ENCODE measurements at regions not wholly inside any gene's neighbourhood (a gene's known extent, or its start where the extent isn't known, plus 50 kb on each side); places are given as distances from the start of the nearest gene placed in this dataset.

DNA sequence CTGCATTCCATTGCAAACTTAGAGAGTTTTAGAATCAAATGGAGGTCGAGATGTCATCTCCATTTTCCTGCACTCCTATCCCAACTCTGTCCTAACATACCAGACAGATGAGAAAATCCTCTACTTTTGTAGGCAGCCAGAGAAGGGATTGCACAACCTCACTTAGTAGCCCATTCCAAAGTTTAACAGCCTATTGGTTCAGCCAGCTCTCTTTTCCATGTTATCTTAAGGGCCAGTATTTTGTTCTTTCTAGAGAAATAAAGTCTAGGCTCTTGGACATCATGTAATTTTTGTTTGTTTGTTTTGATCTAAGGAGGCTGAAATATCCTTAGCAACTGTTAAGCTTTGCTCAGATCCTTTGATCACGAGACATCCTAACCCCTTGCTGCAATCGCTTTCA is 173.0 kb downstream of the COX18 start:
- TF ChIP-seq, protein P1, sequence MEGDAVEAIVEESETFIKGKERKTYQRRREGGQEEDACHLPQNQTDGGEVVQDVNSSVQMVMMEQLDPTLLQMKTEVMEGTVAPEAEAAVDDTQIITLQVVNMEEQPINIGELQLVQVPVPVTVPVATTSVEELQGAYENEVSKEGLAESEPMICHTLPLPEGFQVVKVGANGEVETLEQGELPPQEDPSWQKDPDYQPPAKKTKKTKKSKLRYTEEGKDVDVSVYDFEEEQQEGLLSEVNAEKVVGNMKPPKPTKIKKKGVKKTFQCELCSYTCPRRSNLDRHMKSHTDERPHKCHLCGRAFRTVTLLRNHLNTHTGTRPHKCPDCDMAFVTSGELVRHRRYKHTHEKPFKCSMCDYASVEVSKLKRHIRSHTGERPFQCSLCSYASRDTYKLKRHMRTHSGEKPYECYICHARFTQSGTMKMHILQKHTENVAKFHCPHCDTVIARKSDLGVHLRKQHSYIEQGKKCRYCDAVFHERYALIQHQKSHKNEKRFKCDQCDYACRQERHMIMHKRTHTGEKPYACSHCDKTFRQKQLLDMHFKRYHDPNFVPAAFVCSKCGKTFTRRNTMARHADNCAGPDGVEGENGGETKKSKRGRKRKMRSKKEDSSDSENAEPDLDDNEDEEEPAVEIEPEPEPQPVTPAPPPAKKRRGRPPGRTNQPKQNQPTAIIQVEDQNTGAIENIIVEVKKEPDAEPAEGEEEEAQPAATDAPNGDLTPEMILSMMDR (IDR thresholded peaks at IDR 0.05; ENCODE audit: insufficient read depth, low read length, poor library complexity, severe bottlenecking), result no peak
- no peak for TF ChIP-seq EZH2phosphoT487 (conservative IDR thresholded peaks at IDR 0.05; ENCODE audit: low read length)

All from SU-DHL-6 (cell line).